Neuronal stem cell (in vitro differentiated cells): ENCODE measurements at regions not wholly inside any gene's neighbourhood (a gene's known extent, or its start where the extent isn't known, plus 50 kb on each side); places are given as distances from the start of the nearest gene placed in this dataset.

ENCODE experiments used
- DNase-seq: peaks from one replicate; pipeline ENCODE4 v3.0.0-alpha.2; 2013; ENCODE audit warnings: low spot score
- H2AFZ ChIP-seq: one replicate; pipeline ENCODE4 v1.6.1; 2013; ENCODE audit warnings: mild to moderate bottlenecking, low read length, inconsistent platforms
- H2AK5ac ChIP-seq: 2 replicates; pipeline ENCODE4 v1.6.1; 2013; ENCODE audit warnings: low read depth, mild to moderate bottlenecking, inconsistent platforms, low read length, moderate library complexity, mixed read lengths
- H2BK120ac ChIP-seq: 2 replicates; pipeline ENCODE4 v1.6.1; 2013; ENCODE audit warnings: low read depth, mild to moderate bottlenecking, inconsistent platforms, low read length, moderate library complexity, mixed read lengths
- H2BK12ac ChIP-seq: one replicate; pipeline ENCODE4 v1.6.1; 2013; ENCODE audit warnings: low read length, inconsistent platforms
- H2BK15ac ChIP-seq: 2 replicates; pipeline ENCODE4 v1.6.1; 2013; ENCODE audit warnings: mild to moderate bottlenecking, low read length, inconsistent platforms, mixed read lengths
- H2BK5ac ChIP-seq: one replicate; pipeline ENCODE4 v1.6.1; 2013; ENCODE audit warnings: inconsistent platforms, mild to moderate bottlenecking, low read length, moderate library complexity
- H3K14ac ChIP-seq: one replicate; pipeline ENCODE4 v1.6.1; 2013; ENCODE audit warnings: low read length, inconsistent platforms
- H3K18ac ChIP-seq: 2 replicates; pipeline ENCODE4 v1.6.1; 2013; ENCODE audit warnings: low read length, inconsistent platforms
- H3K23ac ChIP-seq: 2 replicates; pipeline ENCODE4 v1.6.1; 2013; ENCODE audit warnings: low read depth, mild to moderate bottlenecking, mixed read lengths, low read length, inconsistent platforms; ENCODE audit not compliant: poor library complexity
- H3K27ac ChIP-seq: replicated peaks from 3 replicates; pipeline ENCODE4 v1.5.1; 2013; ENCODE audit warnings: low read length, inconsistent platforms
- H3K27me3 ChIP-seq, 3 experiments: 2 replicates each; pipeline ENCODE4 v1.6.1; 2013; ENCODE audit warnings: low read length in 3 of 3, mild to moderate bottlenecking in 2 of 3, inconsistent platforms in 1 of 3, low read depth in 1 of 3, mixed read lengths in 1 of 3, moderate library complexity in 1 of 3; ENCODE audit not compliant: control insufficient read depth in 3 of 3, insufficient read depth in 3 of 3
- H3K36me3 ChIP-seq, 2 donors: replicated peaks in 1 of 2; 2 replicates each; pipeline ENCODE4 v1.6.1; 2013; ENCODE audit warnings: low read length in 2 of 2; ENCODE audit not compliant: control insufficient read depth in 2 of 2, insufficient read depth in 2 of 2
- H3K4ac ChIP-seq: 2 replicates; pipeline ENCODE4 v1.6.1; 2013; ENCODE audit warnings: inconsistent platforms, mild to moderate bottlenecking, low read length, moderate library complexity
- H3K4me1 ChIP-seq, 2 donors: 1 replicate in 1 of 2; 2 replicates in 1 of 2; pipeline ENCODE4 v1.6.1; 2013; ENCODE audit warnings: low read length in 2 of 2, low read depth in 1 of 2; ENCODE audit not compliant: control insufficient read depth in 2 of 2, insufficient read depth in 1 of 2
- H3K4me2 ChIP-seq: one replicate; pipeline ENCODE4 v1.6.1; 2013; ENCODE audit warnings: mild to moderate bottlenecking, low read length, inconsistent platforms; ENCODE audit not compliant: insufficient read depth, poor library complexity, severe bottlenecking
- H3K4me3 ChIP-seq, 2 donors: 2 replicates each; pipeline ENCODE4 v1.5.1; 2013; ENCODE audit warnings: low read length in 2 of 2, mild to moderate bottlenecking in 2 of 2, inconsistent platforms in 1 of 2, moderate library complexity in 1 of 2
- H3K79me1 ChIP-seq: one replicate; pipeline ENCODE4 v1.6.1; 2013; ENCODE audit warnings: low read depth, mild to moderate bottlenecking, inconsistent platforms, low read length, moderate library complexity
- H3K9ac ChIP-seq: one replicate; pipeline ENCODE4 v1.6.1; 2013; ENCODE audit warnings: mild to moderate bottlenecking, low read depth, low read length, inconsistent platforms; ENCODE audit not compliant: poor library complexity
- H3K9me3 ChIP-seq, 2 donors: replicated peaks in 1 of 2; 2 replicates each; pipeline versions ENCODE3 to v1.6.1; 2013; ENCODE audit warnings: low read length in 2 of 2, mild to moderate bottlenecking in 2 of 2, inconsistent platforms in 1 of 2, low read depth in 1 of 2, mixed read lengths in 1 of 2, moderate library complexity in 1 of 2; ENCODE audit not compliant: control insufficient read depth in 2 of 2, insufficient read depth in 1 of 2
- H4K8ac ChIP-seq: one replicate; pipeline ENCODE4 v1.6.1; 2013; ENCODE audit warnings: low read depth, mild to moderate bottlenecking, inconsistent platforms, low read length, moderate library complexity
- H4K91ac ChIP-seq: one replicate; pipeline ENCODE4 v1.6.1; 2013; ENCODE audit warnings: low read length, low read depth, mild to moderate bottlenecking, inconsistent platforms; ENCODE audit not compliant: poor library complexity
- WGBS, 2 donors: extraction: QIAGEN DNeasy Blood & Tissue Kit; methylation state at CpG; one replicate each; pipeline ENCODE4 v1.1.7; 2013; ENCODE audit warnings: missing lambda C conversion rate in 2 of 2, mixed read lengths in 1 of 2; ENCODE audit not compliant: insufficient read length in 2 of 2, insufficient replicate concordance in 1 of 2; ENCODE audit errors: extremely low coverage in 2 of 2; 5-methylcytosine and 5-hydroxymethylcytosine counted together

- Histone ChIP-seq H2AFZ (no peak overlapping the region), H2BK12ac (no peak overlapping the region), H2BK5ac (no peak overlapping the region), H3K27me3 (no peaks in the 10 kb centered on the region), H3K79me1 (no peaks in the 10 kb centered on the region), H2BK15ac (no peak overlapping the region), H3K27ac (no peak overlapping the region), H3K4ac (no peak overlapping the region), H3K9ac (no peak overlapping the region), H2AK5ac (no peak overlapping the region), H3K23ac (no peak overlapping the region), H3K4me1 (no peaks in the 10 kb centered on the region), H4K8ac (no peak overlapping the region), H2BK120ac (no peak overlapping the region), H3K4me3 (no peak overlapping the region), H3K9me3 (no peaks in the 10 kb centered on the region), H3K18ac (no peak overlapping the region), H3K36me3 (no peaks in the 10 kb centered on the region), H3K14ac (no peak overlapping the region), H3K4me2 (no peak overlapping the region), H4K91ac (no peak overlapping the region)
- no peak for DNase-seq
These were observed 259.0 kb downstream of the TRIM36 start for GRCh38 chr5:114910727-114911126.

GRCh38 chr5:114909424-114909823 lies 260.3 kb downstream of the TRIM36 start:
- H3K27ac ChIP-seq = no peak overlapping the region
- WGBS, 2 donors = no CpG with 5 or more reads among the region's 2 CpGs
- no peak overlapping the region for H2BK120ac ChIP-seq
- no peak overlapping the region for H4K8ac ChIP-seq
- H3K4me2 ChIP-seq = no peak overlapping the region
- H3K27me3 ChIP-seq = no peaks in the 10 kb centered on the region
- no peak overlapping the region for H2BK15ac ChIP-seq
- no peak overlapping the region for H3K14ac ChIP-seq
- no peak overlapping the region for H3K9ac ChIP-seq
- no peak overlapping the region for H2BK12ac ChIP-seq
- H3K4me1 ChIP-seq = no peaks in the 10 kb centered on the region
- DNase-seq = no peak
- H3K36me3 ChIP-seq = no peaks in the 10 kb centered on the region
- no peak overlapping the region for H2BK5ac ChIP-seq
- H2AK5ac ChIP-seq = no peak overlapping the region
- no peak overlapping the region for H4K91ac ChIP-seq
- no peak overlapping the region for H3K18ac ChIP-seq
- no peak overlapping the region for H3K4ac ChIP-seq
- peaks cover 0 to 2% of the 10 kb centered on the region in 2 donors for H3K9me3 ChIP-seq
- no peak overlapping the region for H3K4me3 ChIP-seq
- no peak overlapping the region for H3K23ac ChIP-seq
- H2AFZ ChIP-seq = no peak overlapping the region
- no peaks in the 10 kb centered on the region for H3K79me1 ChIP-seq

GRCh38 chr5:114903767-114904166 lies 265.9 kb downstream of the TRIM36 start:
- Histone ChIP-seq H3K4me2 (no peak overlapping the region), H3K27me3 (no peaks in the 10 kb centered on the region), H3K79me1 (no peaks in the 10 kb centered on the region), H2AFZ (no peak overlapping the region), H3K4me1 (no peaks in the 10 kb centered on the region), H3K23ac (no peak overlapping the region), H2BK12ac (no peak overlapping the region), H2BK15ac (no peak overlapping the region), H3K9me3 (peaks cover 0 to 2% of the 10 kb centered on the region in 2 donors), H4K91ac (no peak overlapping the region), H3K4ac (no peak overlapping the region), H3K36me3 (no peaks in the 10 kb centered on the region), H2BK120ac (no peak overlapping the region), H2AK5ac (no peak overlapping the region), H2BK5ac (no peak overlapping the region), H3K9ac (no peak overlapping the region), H3K18ac (no peak overlapping the region), H3K14ac (no peak overlapping the region), H3K27ac (no peak overlapping the region), H4K8ac (no peak overlapping the region), H3K4me3 (no peak overlapping the region)
- no peak for DNase-seq
- no CpG with 5 or more reads among the region's 2 CpGs for WGBS, 2 donors

- Histone ChIP-seq H3K9ac (no peak overlapping the region), H3K23ac (no peak overlapping the region), H2BK12ac (no peak overlapping the region), H2BK5ac (no peak overlapping the region), H3K9me3 (no peaks in the 10 kb centered on the region), H3K14ac (no peak overlapping the region), H4K8ac (no peak overlapping the region), H3K27ac (no peak overlapping the region), H2AFZ (no peak overlapping the region), H3K4ac (no peak overlapping the region), H2BK15ac (no peak overlapping the region), H2AK5ac (no peak overlapping the region), H3K36me3 (no peaks in the 10 kb centered on the region), H2BK120ac (no peak overlapping the region), H3K18ac (no peak overlapping the region), H3K27me3 (no peaks in the 10 kb centered on the region), H3K4me1 (no peaks in the 10 kb centered on the region), H3K4me3 (no peak overlapping the region), H4K91ac (no peak overlapping the region), H3K4me2 (no peak overlapping the region), H3K79me1 (no peaks in the 10 kb centered on the region)
- no CpG with 5 or more reads among the region's 2 CpGs for WGBS, 2 donors
- DNase-seq = no peak
These were observed 271.1 kb downstream of the TRIM36 start for GRCh38 chr5:114898602-114899001.
